ENCODE measurements at regions not wholly inside any gene's neighbourhood (a gene's known extent, or its start where the extent isn't known, plus 50 kb on each side); places are given as distances from the start of the nearest gene placed in this dataset.
"Not testable (repeated sequence)": the region's sequence is repeated elsewhere in the genome, so short reads cannot be mapped to it uniquely, and the experiment has no call there.

- TF ChIP-seq Cebpa-rat (IDR thresholded peaks at IDR 0.05) = no peak
- H3K9ac ChIP-seq = no peak overlapping the region
- H3K9me3 ChIP-seq = no peaks in the 10 kb centered on the region
- H3K36me3 ChIP-seq = no peaks in the 10 kb centered on the region
- no peak overlapping the region for H3K4me2 ChIP-seq
- no peak overlapping the region for H3K27ac ChIP-seq
- no peaks in the 10 kb centered on the region for H3K4me1 ChIP-seq
- H4K20me1 ChIP-seq = no peaks in the 10 kb centered on the region
- no peak overlapping the region for H3K4me3 ChIP-seq
- H3K27me3 ChIP-seq = no peaks in the 10 kb centered on the region
These were observed 73.6 kb upstream of the PAM start for GRCh38 chr5:102681403-102681983.

GRCh38 chr5:102682101-102682647, 72.9 kb upstream of the PAM start:
- no peaks in the 10 kb centered on the region for H3K27me3 ChIP-seq
- H3K4me3 ChIP-seq = no peak overlapping the region
- H3K27ac ChIP-seq = no peak overlapping the region
- TF ChIP-seq Cebpa-rat (IDR thresholded peaks at IDR 0.05) = no peak
- no peaks in the 10 kb centered on the region for H4K20me1 ChIP-seq
- H3K9me3 ChIP-seq = no peaks in the 10 kb centered on the region
- H3K4me2 ChIP-seq = no peak overlapping the region
- no peak overlapping the region for H3K9ac ChIP-seq
- no peaks in the 10 kb centered on the region for H3K4me1 ChIP-seq
- no peaks in the 10 kb centered on the region for H3K36me3 ChIP-seq

DNA sequence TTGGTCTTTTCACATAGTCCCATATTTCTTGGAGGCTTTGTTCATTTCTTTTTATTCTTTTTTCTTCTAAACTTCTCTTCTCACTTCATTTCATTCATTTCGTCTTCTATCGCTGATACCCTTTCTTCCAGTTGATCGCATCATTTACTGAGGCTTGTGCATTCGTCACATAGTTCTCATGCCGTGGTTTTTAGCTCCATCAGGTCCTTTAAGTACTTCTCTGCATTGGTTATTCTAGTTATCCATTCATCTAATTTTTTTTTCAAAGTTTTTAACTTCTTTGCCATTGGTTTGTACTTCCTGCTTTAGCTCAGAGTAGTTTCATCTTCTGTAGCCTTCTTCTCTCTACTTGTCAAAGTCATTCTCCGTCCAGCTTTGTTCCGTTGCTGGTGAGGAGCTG, 67.0 kb upstream of the PAM start:
- H3K36me3 ChIP-seq, H3K27me3 ChIP-seq, H3K4me3 ChIP-seq, H4K20me1 ChIP-seq, H3K9ac ChIP-seq, H3K4me2 ChIP-seq, H3K4me1 ChIP-seq, H3K27ac ChIP-seq: not testable (repeated sequence)
- peaks cover 17% of the 10 kb centered on the region for H3K9me3 ChIP-seq

GRCh38 chr5:102688581-102689342, 66.3 kb upstream of the PAM start:
- H3K4me2 ChIP-seq, H3K4me3 ChIP-seq, H3K4me1 ChIP-seq, H3K27ac ChIP-seq, H3K27me3 ChIP-seq, H3K9ac ChIP-seq, H4K20me1 ChIP-seq, H3K36me3 ChIP-seq: not testable (repeated sequence)
- H3K9me3 ChIP-seq = peaks cover 17% of the 10 kb centered on the region

DNA sequence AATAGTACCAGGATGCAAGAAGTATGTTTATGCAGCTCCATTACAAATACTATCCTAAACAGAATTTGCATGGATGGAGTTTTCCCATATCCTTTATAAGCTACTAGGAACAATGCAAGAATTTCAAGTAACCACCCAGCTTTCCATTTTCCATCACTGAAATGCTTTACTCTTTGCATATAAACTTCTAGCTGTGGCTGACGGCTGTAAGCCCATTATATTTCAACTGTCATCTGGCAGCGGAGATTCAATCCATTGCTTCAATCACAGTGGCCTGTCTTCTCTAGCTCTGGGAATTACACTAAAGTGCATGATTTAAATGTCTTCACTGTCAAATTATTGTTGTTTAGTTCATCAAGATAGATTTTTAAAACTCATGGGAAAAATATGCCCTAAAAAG, 64.2 kb upstream of the PAM start:
- no peak for TF ChIP-seq Cebpa-rat (IDR thresholded peaks at IDR 0.05)

DNA sequence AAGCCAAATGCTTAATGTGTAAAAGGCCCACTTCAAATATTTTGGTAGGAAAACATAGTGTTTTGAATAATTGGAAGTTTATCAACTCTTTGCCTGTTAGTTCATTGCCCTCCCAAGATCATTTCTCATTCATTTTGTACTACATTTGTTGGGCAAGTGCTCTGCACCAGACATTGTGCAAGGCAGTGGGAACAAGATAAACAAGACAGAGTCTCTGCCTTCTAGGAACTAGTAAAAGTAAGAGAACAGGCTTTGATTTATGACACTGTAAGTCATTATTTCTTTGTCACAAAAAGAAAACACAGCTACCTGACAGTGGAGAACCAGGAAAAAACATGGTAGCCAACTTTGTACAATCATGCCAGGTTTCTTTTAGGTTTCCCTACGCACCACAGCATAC, 63.7 kb upstream of the PAM start:
- H3K9ac ChIP-seq = no peak overlapping the region
- H3K27me3 ChIP-seq = no peaks in the 10 kb centered on the region
- no peaks in the 10 kb centered on the region for H3K36me3 ChIP-seq
- H4K20me1 ChIP-seq = no peaks in the 10 kb centered on the region
- no peak overlapping the region for H3K4me3 ChIP-seq
- H3K9me3 ChIP-seq = peaks cover 17% of the 10 kb centered on the region
- TF ChIP-seq Cebpa-rat (IDR thresholded peaks at IDR 0.05) = no peak
- H3K4me1 ChIP-seq = no peaks in the 10 kb centered on the region
- H3K4me2 ChIP-seq = no peak overlapping the region
- no peak overlapping the region for H3K27ac ChIP-seq

More for the DNA sequence above, 64.2 kb upstream of the PAM start:
- Histone ChIP-seq H3K27me3 (no peaks in the 10 kb centered on the region), H3K27ac (no peak overlapping the region), H3K4me2 (no peak overlapping the region), H3K9me3 (peaks cover 17% of the 10 kb centered on the region), H3K4me1 (no peaks in the 10 kb centered on the region), H4K20me1 (no peaks in the 10 kb centered on the region), H3K9ac (no peak overlapping the region), H3K36me3 (no peaks in the 10 kb centered on the region), H3K4me3 (no peak overlapping the region)

DNA sequence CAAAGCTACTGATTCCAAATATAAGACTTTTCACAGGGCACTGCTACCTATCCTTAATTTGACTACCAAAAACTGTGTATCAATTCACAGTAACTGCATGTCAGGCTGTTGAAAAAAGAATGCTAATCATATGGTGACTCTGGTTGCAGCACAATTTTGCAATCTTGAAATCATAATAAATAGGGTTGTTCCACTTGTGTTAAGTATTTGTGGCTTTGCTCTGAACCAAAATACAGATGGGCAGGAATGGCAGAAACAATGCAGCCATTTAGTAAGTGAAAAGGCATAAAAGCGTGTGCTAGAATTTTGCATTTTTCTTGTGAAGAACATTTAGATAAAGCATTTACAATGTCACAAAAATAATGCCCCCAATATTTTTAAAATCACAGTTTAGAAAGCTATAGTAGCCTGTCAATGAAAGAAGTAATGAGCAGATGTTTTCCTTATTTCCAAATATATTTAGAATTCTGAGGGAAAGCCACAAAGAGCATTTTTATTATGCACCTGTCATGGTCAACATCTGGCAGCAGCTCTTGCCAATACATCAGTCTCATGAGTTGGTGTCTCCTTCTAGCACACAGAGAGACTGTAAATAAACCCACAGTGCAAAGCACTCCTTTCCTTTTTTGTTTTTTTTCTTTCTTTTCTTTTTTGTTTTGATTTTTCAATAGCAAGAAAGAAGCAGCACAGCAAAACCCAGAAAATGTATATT, 54.8 kb upstream of the PAM start:
- Histone ChIP-seq H3K4me2 (peak overlapping the region; percentile 15; the same call in 1 of the 2 replicates), H3K27me3 (no peaks in the 10 kb centered on the region), H3K9me3 (no peaks in the 10 kb centered on the region), H3K9ac (no peak overlapping the region), H3K36me3 (no peaks in the 10 kb centered on the region), H3K4me1 (peaks cover 11% of the 10 kb centered on the region; the same call in 1 of the 2 replicates), H3K27ac (no peak overlapping the region), H4K20me1 (no peaks in the 10 kb centered on the region), H3K4me3 (no peak overlapping the region)
- no peak for TF ChIP-seq Cebpa-rat (IDR thresholded peaks at IDR 0.05)

GRCh38 chr5:102700916-102701315, 54.2 kb upstream of the PAM start:
- Histone ChIP-seq H3K4me2 (peak overlapping the region; percentile 15; the same call in 1 of the 2 replicates), H4K20me1 (no peaks in the 10 kb centered on the region), H3K27ac (no peak overlapping the region), H3K9ac (no peak overlapping the region), H3K27me3 (no peaks in the 10 kb centered on the region), H3K9me3 (no peaks in the 10 kb centered on the region), H3K4me1 (peaks cover 11% of the 10 kb centered on the region; the same call in 1 of the 2 replicates), H3K4me3 (no peak overlapping the region), H3K36me3 (no peaks in the 10 kb centered on the region)
- TF ChIP-seq Cebpa-rat (IDR thresholded peaks at IDR 0.05) = no peak

- Histone ChIP-seq H3K4me1 (peaks cover 11% of the 10 kb centered on the region; the same call in 1 of the 2 replicates), H3K4me3 (no peak overlapping the region), H3K9me3 (no peaks in the 10 kb centered on the region), H3K4me2 (no peak overlapping the region), H3K27me3 (no peaks in the 10 kb centered on the region), H4K20me1 (no peaks in the 10 kb centered on the region), H3K27ac (no peak overlapping the region), H3K9ac (no peak overlapping the region), H3K36me3 (no peaks in the 10 kb centered on the region)
- TF ChIP-seq Cebpa-rat (IDR thresholded peaks at IDR 0.05) = no peak
These were observed 53.4 kb upstream of the PAM start for GRCh38 chr5:102701748-102702147.
